MM.1S (cell line): ENCODE measurements at regions not wholly inside any gene's neighbourhood (a gene's known extent, or its start where the extent isn't known, plus 50 kb on each side); places are given as distances from the start of the nearest gene placed in this dataset.

Experiments
- CTCF ChIP-seq: fragments of 300-600 bp; sonication (generic); IDR thresholded peaks from 2 replicates; pipeline ENCODE4 v1.5.1; 2016; ENCODE audit warnings: antibody characterized with exemption, low read length, mixed read lengths
- EZH2 ChIP-seq: fragments of 300-600 bp; sonication (generic); optimal IDR thresholded peaks from 2 replicates; pipeline ENCODE3; 2017; ENCODE audit warnings: low read depth, mild to moderate bottlenecking, antibody characterized with exemption, low read length, mixed read lengths
- EZH2phosphoT487 ChIP-seq: fragments of 300-600 bp; sonication (generic); IDR thresholded peaks from 2 replicates; pipeline ENCODE4 v1.6.1; 2018; ENCODE audit warnings: antibody characterized with exemption, low read length

- TF ChIP-seq CTCF (no peak), EZH2 (no peak), EZH2phosphoT487 (no peak)
Observed at GRCh38 chr5:34409373-34409772, 246.8 kb upstream of the RAI14 start.
